H1 (cell line): ENCODE measurements at regions not wholly inside any gene's neighbourhood (a gene's known extent, or its start where the extent isn't known, plus 50 kb on each side); places are given as distances from the start of the nearest gene placed in this dataset.

Experiments used
- CTCF ChIA-PET: fragments of 300-600 bp; sonication (Branson Sonifier 250); formaldehyde crosslinking; loops from one replicate; lab custom pipeline; 2021; ENCODE audit not compliant: partially characterized antibody; lab: Charles Lee
- POLR2A ChIA-PET: fragments of 300-600 bp; sonication (Branson Sonifier 250); formaldehyde crosslinking; loops from one replicate; lab custom pipeline; 2021; ENCODE audit warnings: inconsistent platforms; ENCODE audit not compliant: partially characterized antibody; lab: Charles Lee
- DNase-seq, 2 experiments: peaks; one replicate each; pipeline versions ENCODE4 v3.0.0 to v3.0.0-alpha.2; 2010 to 2022; ENCODE audit warnings: low spot score in 2 of 2, low read depth in 1 of 2, mixed read lengths in 1 of 2
- FAIRE-seq: peaks from 2 replicates; lab custom pipeline; 2011; peaks lifted over from hg19 to GRCh38; lab: Jason Lieb, UNC
- H2AFZ ChIP-seq: 2 replicates; pipeline ENCODE4 v1.8.1; 2012; ENCODE audit warnings: low read length, inconsistent platforms
- H2AK5ac ChIP-seq: 2 replicates; pipeline ENCODE4 v1.6.1; 2013; ENCODE audit warnings: low read depth, low read length
- H2BK120ac ChIP-seq: replicated peaks from 2 replicates; pipeline ENCODE3; 2013; ENCODE audit warnings: low read depth, low read length, inconsistent platforms
- H2BK12ac ChIP-seq: 2 replicates; pipeline ENCODE4 v1.6.1; 2013; ENCODE audit warnings: low read depth, low read length
- H2BK15ac ChIP-seq: 2 replicates; pipeline ENCODE4 v1.6.1; 2013; ENCODE audit warnings: low read length
- H2BK20ac ChIP-seq: 2 replicates; pipeline ENCODE4 v1.6.1; 2013; ENCODE audit warnings: low read length
- H2BK5ac ChIP-seq: 2 replicates; pipeline ENCODE4 v1.6.1; 2013; ENCODE audit warnings: low read depth, low read length
- H3K14ac ChIP-seq: 2 replicates; pipeline ENCODE4 v1.6.1; 2013; ENCODE audit warnings: inconsistent platforms; ENCODE audit not compliant: insufficient read length
- H3K18ac ChIP-seq: 2 replicates; pipeline ENCODE4 v1.6.1; 2013; ENCODE audit warnings: low read length; ENCODE audit errors: extremely low read depth
- H3K23ac ChIP-seq: 2 replicates; pipeline ENCODE4 v1.6.1; 2013; ENCODE audit warnings: inconsistent platforms; ENCODE audit not compliant: insufficient read length
- H3K23me2 ChIP-seq: 2 replicates; pipeline ENCODE4 v1.6.1; 2013; ENCODE audit warnings: low read depth, low read length
- H3K27ac ChIP-seq: 2 replicates; pipeline ENCODE4 v1.6.1; 2011; ENCODE audit warnings: low read depth, low read length, inconsistent platforms
- H3K27me3 ChIP-seq, 4 experiments: replicated peaks in 1 of 4; 1 replicate in 1 of 4; 2 replicates in 3 of 4; pipeline versions ENCODE4 v1.6.1 to v1.8.1; 2011 to 2013; ENCODE audit warnings: low read length in 3 of 4, mild to moderate bottlenecking in 3 of 4, inconsistent platforms in 2 of 4, mixed read lengths in 2 of 4, moderate library complexity in 1 of 4; ENCODE audit not compliant: control insufficient read depth in 3 of 4, insufficient read depth in 3 of 4; ENCODE audit errors: extremely low read depth in 1 of 4
- H3K36me3 ChIP-seq, 4 experiments: 2 replicates each; pipeline versions ENCODE4 v1.6.1 to v1.8.1; 2011 to 2013; ENCODE audit warnings: mild to moderate bottlenecking in 4 of 4, low read length in 3 of 4, moderate library complexity in 2 of 4, control low read depth in 1 of 4, inconsistent platforms in 1 of 4; ENCODE audit not compliant: insufficient read depth in 4 of 4, control insufficient read depth in 2 of 4
- H3K4ac ChIP-seq: replicated peaks from 2 replicates; pipeline ENCODE3; 2013; ENCODE audit warnings: low read length, low read depth, mixed read lengths, inconsistent platforms; ENCODE audit not compliant: insufficient read length
- H3K4me1 ChIP-seq, 4 experiments: replicated peaks in 1 of 4; 1 replicate in 1 of 4; 2 replicates in 3 of 4; pipeline versions ENCODE4 v1.6.1 to v1.8.1; 2011 to 2013; ENCODE audit warnings: low read length in 3 of 4, inconsistent platforms in 2 of 4, mixed read lengths in 1 of 4; ENCODE audit not compliant: insufficient read depth in 4 of 4, control insufficient read depth in 3 of 4
- H3K4me2 ChIP-seq, 2 experiments: 2 replicates each; pipeline versions ENCODE4 v1.6.1 to v1.8.1; 2011 to 2013; ENCODE audit warnings: low read depth in 2 of 2, low read length in 2 of 2, control low read depth in 1 of 2, inconsistent platforms in 1 of 2, mild to moderate bottlenecking in 1 of 2; ENCODE audit not compliant: insufficient read depth in 1 of 2
- H3K4me3 ChIP-seq, 4 experiments: fragments of 200-600, 300-600 bp in 1 of 4; sonication (generic), shearing (Covaris generic), sonication (Bioruptor Twin) in 1 of 4; 2 replicates each; pipeline versions ENCODE4 v1.5.1 to v1.8.1; 2011 to 2016; ENCODE audit warnings: low read length in 4 of 4, low read depth in 3 of 4, control low read depth in 2 of 4, inconsistent platforms in 2 of 4, mild to moderate bottlenecking in 2 of 4, mixed read lengths in 1 of 4, moderate library complexity in 1 of 4; ENCODE audit not compliant: insufficient read depth in 2 of 4; ENCODE audit errors: extremely low read depth in 1 of 4
- H3K56ac ChIP-seq: replicated peaks from 2 replicates; pipeline ENCODE3; 2013; ENCODE audit warnings: low read depth, mild to moderate bottlenecking, mixed read lengths, low read length, inconsistent platforms; ENCODE audit not compliant: insufficient read length
- H3K79me1 ChIP-seq: 2 replicates; pipeline ENCODE4 v1.6.1; 2013; ENCODE audit warnings: low read depth, low read length, control low read depth
- H3K79me2 ChIP-seq, 2 experiments: 2 replicates each; pipeline versions ENCODE4 v1.6.1 to v1.8.1; 2012 to 2013; ENCODE audit warnings: low read length in 2 of 2, mild to moderate bottlenecking in 2 of 2, inconsistent platforms in 1 of 2; ENCODE audit not compliant: insufficient read depth in 2 of 2, control insufficient read depth in 1 of 2
- H3K9ac ChIP-seq, 4 experiments: replicated peaks in 1 of 4; 1 replicate in 1 of 4; 2 replicates in 3 of 4; pipeline versions ENCODE4 v1.6.1 to v1.8.1; 2011 to 2013; ENCODE audit warnings: low read depth in 3 of 4, low read length in 3 of 4, control low read depth in 2 of 4, mild to moderate bottlenecking in 2 of 4, moderate library complexity in 2 of 4, inconsistent platforms in 1 of 4; ENCODE audit errors: extremely low read depth in 1 of 4
- H3K9me3 ChIP-seq, 2 experiments: 2 replicates each; pipeline versions ENCODE4 v1.6.1 to v1.8.1; 2012 to 2013; ENCODE audit warnings: mild to moderate bottlenecking in 2 of 2, moderate library complexity in 2 of 2, control low read depth in 1 of 2, inconsistent platforms in 1 of 2, low read depth in 1 of 2, low read length in 1 of 2, mixed read lengths in 1 of 2; ENCODE audit not compliant: insufficient read depth in 2 of 2
- H4K20me1 ChIP-seq, 2 experiments: replicated peaks in 1 of 2; 2 replicates each; pipeline versions ENCODE3 to v1.8.1; 2011 to 2013; ENCODE audit warnings: inconsistent platforms in 2 of 2, low read length in 2 of 2, mild to moderate bottlenecking in 1 of 2; ENCODE audit not compliant: insufficient read depth in 2 of 2, control insufficient read depth in 1 of 2
- H4K5ac ChIP-seq: 2 replicates; pipeline ENCODE4 v1.6.1; 2013; ENCODE audit warnings: low read length, low read depth, mixed read lengths, inconsistent platforms; ENCODE audit not compliant: insufficient read length
- H4K8ac ChIP-seq: 2 replicates; pipeline ENCODE4 v1.8.0; 2013; ENCODE audit warnings: mild to moderate bottlenecking, moderate library complexity, low read length, inconsistent platforms; ENCODE audit not compliant: insufficient read depth; ENCODE audit errors: extremely low read depth
- H4K91ac ChIP-seq: replicated peaks from 2 replicates; pipeline ENCODE3; 2013; ENCODE audit warnings: low read length, mixed read lengths, inconsistent platforms; ENCODE audit not compliant: insufficient read length
- CREB1 ChIP-seq: IDR thresholded peaks from 2 replicates; pipeline ENCODE4 v1.6.1; 2012; ENCODE audit warnings: inconsistent platforms
- GTF2F1 ChIP-seq: IDR thresholded peaks from 2 replicates; pipeline ENCODE4 v1.6.1; 2012; ENCODE audit warnings: low read depth, low read length, improper control_type of control experiment, borderline replicate concordance
- POLR2AphosphoS5 ChIP-seq: IDR thresholded peaks from 2 replicates; pipeline ENCODE4 v1.6.1; 2011; ENCODE audit warnings: low read depth, low read length
- POU5F1 ChIP-seq: IDR thresholded peaks from 2 replicates; pipeline ENCODE4 v1.6.1; 2011; ENCODE audit warnings: low read depth, mild to moderate bottlenecking, low read length, moderate library complexity
- YY1 ChIP-seq: IDR thresholded peaks from 2 replicates; pipeline ENCODE4 v1.6.1; 2011; ENCODE audit warnings: low read depth, mild to moderate bottlenecking, low read length
- WGBS, 2 experiments: shearing (Covaris generic) in 1 of 2; methylation state at CpG; one replicate each; pipeline versions ENCODE4 v1.1.6 to v1.1.7; 2013 to 2015; ENCODE audit warnings: low lambda C conversion rate in 2 of 2, mixed read lengths in 2 of 2, inconsistent platforms in 1 of 2, low coverage in 1 of 2, missing lambda C conversion rate in 1 of 2; ENCODE audit not compliant: insufficient replicate concordance in 2 of 2, insufficient coverage in 1 of 2, insufficient read length in 1 of 2; ENCODE audit errors: extremely low coverage in 1 of 2, missing lambda C conversion rate in 1 of 2; 5-methylcytosine and 5-hydroxymethylcytosine counted together

- H2AK5ac ChIP-seq = no peak overlapping the region
- no peak overlapping the region for H3K4me2 ChIP-seq
- no peak overlapping the region for H4K5ac ChIP-seq
- no peak overlapping the region for H2BK120ac ChIP-seq
- ChIA-PET POLR2A (no interaction called here), CTCF (interaction anchor here (0.7 to 1.0 kb wide), 2 partner anchors 64 to 182 kb away, joined by 3 read pairs; no protein-coding TSS in a partner anchor)
- H4K20me1 ChIP-seq = no peaks in the 10 kb centered on the region
- no peak overlapping the region for H3K23ac ChIP-seq
- no peaks in the 10 kb centered on the region for H3K9me3 ChIP-seq
- H3K79me1 ChIP-seq = no peaks in the 10 kb centered on the region
- FAIRE-seq (no peak), DNase-seq (no peak)
- H2AFZ ChIP-seq = no peak overlapping the region
- no peak overlapping the region for H3K9ac ChIP-seq
- no peak overlapping the region for H3K14ac ChIP-seq
- no peaks in the 10 kb centered on the region for H3K23me2 ChIP-seq
- H3K36me3 ChIP-seq = no peaks in the 10 kb centered on the region
- H3K4me3 ChIP-seq = no peak overlapping the region
- H2BK5ac ChIP-seq = no peak overlapping the region
- H2BK15ac ChIP-seq = no peak overlapping the region
- H2BK20ac ChIP-seq = no peak overlapping the region
- no peaks in the 10 kb centered on the region; a peak in 2 of 7 replicates for H3K27me3 ChIP-seq
- H4K91ac ChIP-seq = no peak overlapping the region
- no peaks in the 10 kb centered on the region; a peak in 1 of 7 replicates for H3K4me1 ChIP-seq
- H3K79me2 ChIP-seq = no peaks in the 10 kb centered on the region
- H4K8ac ChIP-seq = no peak overlapping the region; the same call in 1 of the 2 replicates
- H3K56ac ChIP-seq = no peak overlapping the region
- H2BK12ac ChIP-seq = no peak overlapping the region
- WGBS, 2 experiments = 80% methylated on average over 4 of the region's 4 CpGs; no CpG with 5 or more reads in 1 of the 2 experiments
- H3K27ac ChIP-seq = no peak overlapping the region
- peak overlapping the region; percentile 44 for H3K4ac ChIP-seq
- no peak overlapping the region for H3K18ac ChIP-seq
- TF ChIP-seq CREB1 (no peak), POU5F1 (no peak), YY1 (no peak), POLR2AphosphoS5 (no peak), GTF2F1 (no peak)
Observed at GRCh38 chr2:128530025-128530573, 211.4 kb upstream of the HS6ST1 start.
